Upper lobe of right lung (tissue), 1 donor: ENCODE measurements at regions not wholly inside any gene's neighbourhood (a gene's known extent, or its start where the extent isn't known, plus 50 kb on each side); places are given as distances from the start of the nearest gene placed in this dataset.
"Not testable (repeated sequence)": the region's sequence is repeated elsewhere in the genome, so short reads cannot be mapped to it uniquely, and the experiment has no call there.

Experiments used
- ATAC-seq: fragments of 200-7000 bp; cut with Tn5 transposase; one replicate; pipeline ENCODE4 v1.9.1; 2020; ENCODE audit warnings: mild to moderate bottlenecking, moderate library complexity
- DNase-seq: peaks from one replicate; pipeline ENCODE4 v3.0.0-alpha.2; 2020
- H3K27ac ChIP-seq: fragments of 200-600 bp; one replicate; pipeline ENCODE4 v1.8.0; 2022
- H3K27me3 ChIP-seq: fragments of 200-600 bp; one replicate; pipeline ENCODE4 v1.8.0; 2022; ENCODE audit warnings: mild to moderate bottlenecking
- H3K36me3 ChIP-seq: fragments of 200-600 bp; one replicate; pipeline ENCODE4 v1.8.0; 2022
- H3K4me1 ChIP-seq: fragments of 200-600 bp; one replicate; pipeline ENCODE4 v1.8.0; 2022
- H3K4me3 ChIP-seq: fragments of 200-600 bp; one replicate; pipeline ENCODE4 v1.8.0; 2022; ENCODE audit warnings: mild to moderate bottlenecking
- H3K9me3 ChIP-seq: fragments of 200-600 bp; one replicate; pipeline ENCODE4 v1.8.0; 2022
- CTCF ChIP-seq: fragments of 200-600 bp; IDR thresholded peaks from one replicate; pipeline ENCODE4 v1.8.0; 2022; ENCODE audit warnings: antibody characterized with exemption
- intact Hi-C: fragments of 100-400 bp; cut with DNase I; formaldehyde crosslinking; loops from one replicate; pipeline ENCODE4 v1.11.0; 2022
- donor health status: DM: no; HTN: yes; CAD: no; lungs with severe emphysema.

GRCh38 chr11:45737056-45737455 lies 67.9 kb upstream of the SLC35C1 start:
- no peak for ATAC-seq
- H3K27ac ChIP-seq, result peak overlapping the region; percentile 9
- H3K9me3 ChIP-seq, result no peaks in the 10 kb centered on the region
- H3K27me3 ChIP-seq, result no peaks in the 10 kb centered on the region
- H3K36me3 ChIP-seq, result no peaks in the 10 kb centered on the region
- no peak for TF ChIP-seq CTCF
- no peak overlapping the region for H3K4me3 ChIP-seq
- DNase-seq, result no peak
- H3K4me1 ChIP-seq, result no peaks in the 10 kb centered on the region
- intact Hi-C loops, result no loop called here

GRCh38 chr11:45736424-45736823 lies 68.5 kb upstream of the SLC35C1 start:
- H3K9me3 ChIP-seq, result no peaks in the 10 kb centered on the region
- intact Hi-C loops, result no loop called here
- H3K27me3 ChIP-seq, result no peaks in the 10 kb centered on the region
- peak overlapping the region; percentile 9 for H3K27ac ChIP-seq
- no peak overlapping the region for H3K4me3 ChIP-seq
- DNase-seq, result no peak
- H3K4me1 ChIP-seq, result no peaks in the 10 kb centered on the region
- TF ChIP-seq CTCF, result no peak
- ATAC-seq, result peak; percentile 92
- no peaks in the 10 kb centered on the region for H3K36me3 ChIP-seq

GRCh38 chr11:45733176-45733575 lies 67.8 kb upstream of the CHST1 start:
- H3K4me1 ChIP-seq, result no peaks in the 10 kb centered on the region
- ATAC-seq (no peak), DNase-seq (no peak)
- intact Hi-C loops, result no loop called here
- no peaks in the 10 kb centered on the region for H3K9me3 ChIP-seq
- no peak overlapping the region for H3K27ac ChIP-seq
- no peaks in the 10 kb centered on the region for H3K36me3 ChIP-seq
- no peaks in the 10 kb centered on the region for H3K27me3 ChIP-seq
- TF ChIP-seq CTCF, result no peak
- H3K4me3 ChIP-seq, result no peak overlapping the region

GRCh38 chr11:45732343-45732742 lies 66.9 kb upstream of the CHST1 start:
- ATAC-seq, result no peak
- H3K4me1 ChIP-seq, result no peaks in the 10 kb centered on the region
- H3K27ac ChIP-seq, result no peak overlapping the region
- no peak for DNase-seq
- no peaks in the 10 kb centered on the region for H3K36me3 ChIP-seq
- no peaks in the 10 kb centered on the region for H3K9me3 ChIP-seq
- no peak for TF ChIP-seq CTCF
- H3K27me3 ChIP-seq, result no peaks in the 10 kb centered on the region
- H3K4me3 ChIP-seq, result no peak overlapping the region
- intact Hi-C loops, result no loop called here

GRCh38 chr11:45731171-45731570 lies 65.7 kb upstream of the CHST1 start:
- H3K4me1 ChIP-seq, H3K36me3 ChIP-seq, DNase-seq, H3K27me3 ChIP-seq, ATAC-seq, H3K4me3 ChIP-seq, H3K9me3 ChIP-seq, H3K27ac ChIP-seq, intact Hi-C loops: not testable (repeated sequence)

- no peak overlapping the region for H3K27ac ChIP-seq
- no peak for DNase-seq
- intact Hi-C loops, result no loop called here
- no peak for ATAC-seq
- H3K27me3 ChIP-seq, result no peaks in the 10 kb centered on the region
- H3K4me3 ChIP-seq, result no peak overlapping the region
- no peak for TF ChIP-seq CTCF
- H3K4me1 ChIP-seq, result no peaks in the 10 kb centered on the region
- no peaks in the 10 kb centered on the region for H3K36me3 ChIP-seq
- no peaks in the 10 kb centered on the region for H3K9me3 ChIP-seq
Measured at GRCh38 chr11:45730014-45730413, 64.6 kb upstream of the CHST1 start.
